Kidney (tissue), 13 donors: ENCODE measurements at regions not wholly inside any gene's neighbourhood (a gene's known extent, or its start where the extent isn't known, plus 50 kb on each side); places are given as distances from the start of the nearest gene placed in this dataset.

Experiments used
- DNase-seq, 5 donors: peaks; one replicate each; pipeline ENCODE4 v3.0.0-alpha.2; 2013 to 2020
- FAIRE-seq: peaks from 2 replicates; lab custom pipeline; 2012; peaks lifted over from hg19 to GRCh38; lab: Jason Lieb, UNC
- H3K27ac ChIP-seq, 2 donors: one replicate each; pipeline ENCODE4 v1.7.0; 2013; ENCODE audit warnings: low read depth in 2 of 2, low read length in 2 of 2, inconsistent platforms in 1 of 2
- H3K27me3 ChIP-seq: one replicate; pipeline ENCODE4 v1.7.1; 2013; ENCODE audit warnings: low read length, inconsistent platforms; ENCODE audit not compliant: control insufficient read depth, insufficient read depth
- H3K36me3 ChIP-seq, 3 donors: one replicate each; pipeline versions ENCODE4 v1.7.0 to v1.7.1; 2013; ENCODE audit warnings: low read length in 3 of 3, control low read depth in 1 of 3, inconsistent platforms in 1 of 3; ENCODE audit not compliant: insufficient read depth in 3 of 3, control insufficient read depth in 2 of 3
- H3K4me1 ChIP-seq, 3 donors: one replicate each; pipeline versions ENCODE4 v1.7.0 to v1.7.1; 2013; ENCODE audit warnings: low read length in 3 of 3, inconsistent platforms in 1 of 3, low read depth in 1 of 3; ENCODE audit not compliant: control insufficient read depth in 2 of 3, insufficient read depth in 2 of 3
- H3K4me3 ChIP-seq, 3 donors: one replicate each; pipeline versions ENCODE4 v1.7.0 to v1.8.1; 2013; ENCODE audit warnings: low read length in 3 of 3, control low read depth in 1 of 3, inconsistent platforms in 1 of 3
- H3K9ac ChIP-seq, 3 donors: one replicate each; pipeline versions ENCODE4 v1.7.0 to v1.7.1; 2013; ENCODE audit warnings: low read length in 3 of 3, control low read depth in 1 of 3, inconsistent platforms in 1 of 3
- H3K9me3 ChIP-seq, 3 donors: one replicate each; pipeline versions ENCODE4 v1.7.0 to v1.7.1; 2013; ENCODE audit warnings: low read length in 3 of 3, control low read depth in 1 of 3, inconsistent platforms in 1 of 3; ENCODE audit not compliant: control insufficient read depth in 2 of 3, insufficient read depth in 1 of 3
- intact Hi-C: fragments of 100-400 bp; cut with DNase I; formaldehyde crosslinking; loops from one replicate; pipeline ENCODE4 v1.11.1; 2022
- TF ChIP-seq, protein P1 (sequence below): IDR thresholded peaks from 3 replicates; pipeline ENCODE4 v1.5.1; 2012; ENCODE audit warnings: mild to moderate bottlenecking, moderate library complexity, borderline replicate concordance; ENCODE audit not compliant: insufficient read depth; ENCODE audit errors: extremely low read depth
- donor health status: control.
- donor health status: control.
- donor health status: control.
- donor health status: control.
- donor health status: control.
- donor health status: DM: yes; HTN: yes; CAD: no.
- donor health status: Normal renal cell carcinoma (clear cell type).

DNA sequence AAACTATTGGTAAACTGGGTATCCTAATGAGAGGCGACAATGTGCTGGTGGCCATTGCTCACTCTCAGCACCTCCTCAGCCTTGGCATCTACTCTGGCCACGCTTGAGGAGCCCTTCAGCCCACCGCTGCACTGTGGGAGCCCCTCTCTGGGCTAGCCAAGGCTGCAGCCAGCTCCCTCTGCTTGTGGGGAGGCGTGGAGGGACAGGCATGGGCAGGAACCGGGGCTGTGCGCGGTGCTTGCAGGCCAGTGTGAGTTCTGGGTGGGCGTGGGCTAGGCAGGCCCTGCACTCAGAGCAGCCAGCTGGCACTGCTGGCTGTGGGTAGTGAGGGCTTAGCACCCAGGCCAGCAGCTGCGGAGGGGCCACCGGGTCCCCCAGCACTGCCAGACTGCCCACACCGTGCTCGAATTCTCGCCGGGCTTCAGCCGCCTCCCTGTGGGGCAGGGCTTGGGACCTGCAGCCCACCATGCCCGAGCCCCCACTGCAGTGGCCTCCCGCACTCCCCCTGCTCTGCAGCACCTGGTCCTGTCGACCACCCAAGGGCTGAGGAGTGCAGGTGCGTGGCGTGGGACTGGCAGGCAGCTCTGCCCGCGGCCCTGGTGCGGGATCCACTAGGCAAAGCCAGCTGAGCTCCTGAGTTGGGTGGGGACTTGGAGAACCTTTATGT, 575.9 kb upstream of the ANO3 start:
- Histone ChIP-seq H3K36me3 (no peaks in the 10 kb centered on the region), H3K27ac (no peak overlapping the region), H3K9ac (no peak overlapping the region), H3K27me3 (no peaks in the 10 kb centered on the region), H3K9me3 (peaks cover 0 to 4% (median 0%) of the 10 kb centered on the region in 3 donors), H3K4me3 (no peak overlapping the region), H3K4me1 (no peaks in the 10 kb centered on the region)
- DNase-seq (peak in 1 of 5 donors; percentile 60), FAIRE-seq (no peak)
- intact Hi-C loops = no loop called here
- TF ChIP-seq, protein P1, sequence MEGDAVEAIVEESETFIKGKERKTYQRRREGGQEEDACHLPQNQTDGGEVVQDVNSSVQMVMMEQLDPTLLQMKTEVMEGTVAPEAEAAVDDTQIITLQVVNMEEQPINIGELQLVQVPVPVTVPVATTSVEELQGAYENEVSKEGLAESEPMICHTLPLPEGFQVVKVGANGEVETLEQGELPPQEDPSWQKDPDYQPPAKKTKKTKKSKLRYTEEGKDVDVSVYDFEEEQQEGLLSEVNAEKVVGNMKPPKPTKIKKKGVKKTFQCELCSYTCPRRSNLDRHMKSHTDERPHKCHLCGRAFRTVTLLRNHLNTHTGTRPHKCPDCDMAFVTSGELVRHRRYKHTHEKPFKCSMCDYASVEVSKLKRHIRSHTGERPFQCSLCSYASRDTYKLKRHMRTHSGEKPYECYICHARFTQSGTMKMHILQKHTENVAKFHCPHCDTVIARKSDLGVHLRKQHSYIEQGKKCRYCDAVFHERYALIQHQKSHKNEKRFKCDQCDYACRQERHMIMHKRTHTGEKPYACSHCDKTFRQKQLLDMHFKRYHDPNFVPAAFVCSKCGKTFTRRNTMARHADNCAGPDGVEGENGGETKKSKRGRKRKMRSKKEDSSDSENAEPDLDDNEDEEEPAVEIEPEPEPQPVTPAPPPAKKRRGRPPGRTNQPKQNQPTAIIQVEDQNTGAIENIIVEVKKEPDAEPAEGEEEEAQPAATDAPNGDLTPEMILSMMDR = no peak

DNA sequence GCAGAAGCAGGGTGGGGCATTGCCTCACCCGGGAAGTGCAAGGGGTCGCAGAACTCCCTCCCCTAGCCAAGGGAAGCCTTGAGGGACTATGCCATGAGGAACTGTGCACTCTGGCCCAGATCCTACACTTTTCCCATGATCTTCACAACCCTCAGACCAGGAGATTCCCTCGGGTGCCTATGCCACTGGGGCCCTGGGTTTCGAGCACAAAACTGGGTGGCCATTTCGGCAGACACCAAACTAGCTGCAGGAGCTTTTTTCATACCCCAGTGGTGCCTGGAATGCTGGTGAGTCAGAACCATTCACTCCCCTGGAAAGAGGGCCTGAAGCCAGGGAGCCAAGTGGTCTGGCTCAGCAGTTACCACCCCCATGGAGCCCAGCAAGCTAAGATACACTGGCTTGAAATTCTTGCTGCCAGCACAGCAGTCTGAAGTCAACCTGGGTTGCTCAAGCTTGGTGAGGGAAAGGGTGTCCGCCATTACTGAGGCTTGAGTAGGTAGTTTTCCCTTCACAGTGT, 573.7 kb upstream of the ANO3 start:
- TF ChIP-seq, protein P1 = no peak
- intact Hi-C loops = no loop called here
- no peak for FAIRE-seq

DNA sequence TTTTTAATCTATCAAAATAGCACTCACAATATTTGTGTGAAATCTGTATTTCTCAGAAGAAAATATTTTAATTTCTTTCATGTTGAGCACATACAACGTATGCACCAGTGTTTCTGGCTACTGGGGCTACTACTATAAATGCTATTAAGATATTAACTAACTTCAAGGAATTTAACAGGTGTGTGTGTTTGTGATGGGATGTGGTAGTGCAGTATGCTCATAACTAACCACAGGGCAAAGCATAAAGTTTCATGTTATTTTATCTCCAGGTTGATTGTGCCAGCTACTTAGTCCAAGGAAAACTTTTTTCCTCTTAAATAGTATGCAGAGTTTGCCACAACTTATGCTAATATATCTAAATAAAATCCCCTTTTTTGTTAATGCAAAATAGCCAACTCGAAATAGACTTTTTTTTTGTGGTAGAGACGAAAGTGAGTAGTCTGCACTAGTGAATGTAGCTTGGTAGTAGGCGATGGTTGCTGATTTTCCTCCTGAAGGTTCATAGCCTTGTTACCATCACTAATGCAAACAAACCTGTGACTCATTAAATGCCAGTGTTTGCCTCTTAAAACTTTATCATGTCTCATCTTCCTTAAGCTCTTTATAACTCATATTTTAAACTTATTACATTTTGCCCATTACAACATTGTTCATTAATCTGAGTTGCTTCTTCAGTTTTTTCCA, 565.5 kb upstream of the ANO3 start:
- no peak overlapping the region for H3K27ac ChIP-seq
- H3K27me3 ChIP-seq = no peaks in the 10 kb centered on the region
- TF ChIP-seq, protein P1 = no peak
- no peaks in the 10 kb centered on the region for H3K36me3 ChIP-seq
- H3K9ac ChIP-seq = no peak overlapping the region
- intact Hi-C loops = no loop called here
- H3K4me1 ChIP-seq = no peaks in the 10 kb centered on the region
- H3K9me3 ChIP-seq = peaks cover 0 to 2% (median 0%) of the 10 kb centered on the region in 3 donors
- FAIRE-seq (no peak), DNase-seq (no peak)
- no peak overlapping the region for H3K4me3 ChIP-seq

More for the DNA sequence above, 573.7 kb upstream of the ANO3 start:
- Histone ChIP-seq H3K27me3 (no peaks in the 10 kb centered on the region), H3K9me3 (peaks cover 0 to 6% (median 0%) of the 10 kb centered on the region in 3 donors), H3K9ac (no peak overlapping the region), H3K4me3 (no peak overlapping the region), H3K36me3 (no peaks in the 10 kb centered on the region), H3K4me1 (no peaks in the 10 kb centered on the region), H3K27ac (no peak overlapping the region)
- DNase-seq = no peak
